C4-2B (cell line): ENCODE measurements at regions not wholly inside any gene's neighbourhood (a gene's known extent, or its start where the extent isn't known, plus 50 kb on each side); places are given as distances from the start of the nearest gene placed in this dataset.

Experiments used
- ZFX ChIP-seq: fragments of 450-650 bp; IDR thresholded peaks from 2 replicates; pipeline ENCODE4 v1.6.1; 2017
- TF ChIP-seq, protein P1 (sequence below): fragments of 450-650 bp; conservative IDR thresholded peaks from 2 replicates; pipeline ENCODE4 v1.5.1; 2017; ENCODE audit warnings: mild to moderate bottlenecking

DNA sequence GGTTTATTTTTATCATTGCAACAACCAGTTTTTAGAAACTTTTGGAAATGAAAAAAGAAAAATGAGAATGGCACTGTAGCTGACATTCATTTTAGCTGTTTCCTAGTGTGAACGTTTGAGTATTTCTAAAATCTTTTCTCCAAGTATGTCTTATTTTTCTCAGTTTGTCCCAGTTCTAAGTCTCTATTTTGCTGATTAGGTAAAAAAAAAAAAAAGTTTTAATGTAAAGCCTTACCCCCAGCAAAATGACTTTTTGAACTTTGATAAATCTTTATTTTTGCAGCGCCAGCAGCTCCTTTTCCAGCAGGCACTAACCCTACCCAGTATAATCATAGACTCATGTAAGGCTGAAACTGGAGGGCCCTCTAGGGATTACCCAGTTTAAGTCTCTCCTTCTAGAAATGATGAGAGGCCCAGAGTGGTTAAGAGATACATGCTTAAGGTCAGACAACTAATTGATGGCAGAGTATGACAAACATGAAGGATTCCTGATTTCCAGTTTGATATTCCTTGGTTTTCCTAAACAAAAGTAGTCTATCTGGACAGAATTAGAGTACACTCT lies 84.3 kb upstream of the SLC4A4 start:
- TF ChIP-seq, protein P1, sequence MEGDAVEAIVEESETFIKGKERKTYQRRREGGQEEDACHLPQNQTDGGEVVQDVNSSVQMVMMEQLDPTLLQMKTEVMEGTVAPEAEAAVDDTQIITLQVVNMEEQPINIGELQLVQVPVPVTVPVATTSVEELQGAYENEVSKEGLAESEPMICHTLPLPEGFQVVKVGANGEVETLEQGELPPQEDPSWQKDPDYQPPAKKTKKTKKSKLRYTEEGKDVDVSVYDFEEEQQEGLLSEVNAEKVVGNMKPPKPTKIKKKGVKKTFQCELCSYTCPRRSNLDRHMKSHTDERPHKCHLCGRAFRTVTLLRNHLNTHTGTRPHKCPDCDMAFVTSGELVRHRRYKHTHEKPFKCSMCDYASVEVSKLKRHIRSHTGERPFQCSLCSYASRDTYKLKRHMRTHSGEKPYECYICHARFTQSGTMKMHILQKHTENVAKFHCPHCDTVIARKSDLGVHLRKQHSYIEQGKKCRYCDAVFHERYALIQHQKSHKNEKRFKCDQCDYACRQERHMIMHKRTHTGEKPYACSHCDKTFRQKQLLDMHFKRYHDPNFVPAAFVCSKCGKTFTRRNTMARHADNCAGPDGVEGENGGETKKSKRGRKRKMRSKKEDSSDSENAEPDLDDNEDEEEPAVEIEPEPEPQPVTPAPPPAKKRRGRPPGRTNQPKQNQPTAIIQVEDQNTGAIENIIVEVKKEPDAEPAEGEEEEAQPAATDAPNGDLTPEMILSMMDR: no peak
- no peak for TF ChIP-seq ZFX
